A204.1 (cell line): ENCODE measurements at regions not wholly inside any gene's neighbourhood (a gene's known extent, or its start where the extent isn't known, plus 50 kb on each side); places are given as distances from the start of the nearest gene placed in this dataset.
"Not testable (repeated sequence)": the region's sequence is repeated elsewhere in the genome, so short reads cannot be mapped to it uniquely, and the experiment has no call there.

Experiments
- FAIRE-seq: peaks from 2 replicates; lab custom pipeline; 2012; peaks lifted over from hg19 to GRCh38; lab: Jason Lieb, UNC

DNA sequence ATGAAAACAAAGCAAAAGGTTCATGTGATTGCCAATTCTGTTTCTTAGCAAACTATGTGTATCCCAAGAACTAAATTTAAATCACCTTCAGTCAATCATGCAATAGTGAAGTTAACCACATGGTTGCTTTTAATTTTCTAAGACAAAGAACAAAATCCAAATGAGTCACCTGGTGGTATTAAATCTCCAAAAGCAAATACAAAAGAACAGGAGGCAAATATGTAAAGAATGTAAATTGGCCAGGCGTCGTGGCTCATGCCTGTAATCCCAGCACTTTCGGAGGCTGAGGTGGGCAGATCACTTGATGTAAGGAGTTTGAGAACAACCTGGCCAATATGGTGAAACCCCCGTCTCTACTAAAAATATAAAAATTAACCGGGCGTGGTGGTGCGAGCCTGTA lies 54.2 kb upstream of the PIK3R4 start:
- no peak for FAIRE-seq

DNA sequence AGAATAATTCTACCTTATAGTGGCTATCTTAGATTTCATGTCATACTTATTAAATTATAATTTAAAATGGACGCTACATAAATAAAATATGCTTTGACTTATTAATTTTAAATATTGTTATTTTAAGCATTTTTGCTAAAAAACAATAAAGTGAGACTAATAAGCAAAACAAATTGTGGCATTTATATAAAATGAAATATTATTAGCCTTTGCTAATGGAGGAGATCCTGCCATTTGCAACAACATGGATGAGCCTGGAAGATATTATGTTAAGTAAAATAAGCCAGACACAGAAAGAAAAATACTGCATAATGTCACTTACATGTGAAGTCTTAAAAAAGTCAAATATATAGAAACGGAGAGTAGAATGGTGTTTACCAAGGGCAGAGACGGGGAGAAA lies 54.8 kb upstream of the PIK3R4 start:
- peak; percentile 40 for FAIRE-seq

DNA sequence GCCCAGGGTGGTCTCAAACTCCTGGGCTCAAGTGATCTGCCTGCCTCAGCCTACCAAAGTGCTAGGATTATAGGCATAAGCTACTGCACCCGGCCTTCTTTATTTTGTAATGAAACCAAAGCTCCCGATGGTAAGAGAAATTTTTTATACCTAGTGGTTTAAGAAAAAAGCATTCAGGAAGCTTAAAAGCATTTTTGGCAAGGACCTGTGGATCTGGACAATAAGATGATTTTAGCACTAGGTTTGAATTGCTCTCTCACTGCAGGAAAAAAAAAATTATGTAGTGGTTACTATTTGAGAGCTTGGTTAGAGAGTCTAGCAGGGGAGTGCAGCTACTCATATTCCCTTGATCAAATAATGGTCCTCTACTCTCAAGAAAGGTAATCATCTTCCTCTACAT lies 64.9 kb upstream of the PIK3R4 start:
- FAIRE-seq = no peak

DNA sequence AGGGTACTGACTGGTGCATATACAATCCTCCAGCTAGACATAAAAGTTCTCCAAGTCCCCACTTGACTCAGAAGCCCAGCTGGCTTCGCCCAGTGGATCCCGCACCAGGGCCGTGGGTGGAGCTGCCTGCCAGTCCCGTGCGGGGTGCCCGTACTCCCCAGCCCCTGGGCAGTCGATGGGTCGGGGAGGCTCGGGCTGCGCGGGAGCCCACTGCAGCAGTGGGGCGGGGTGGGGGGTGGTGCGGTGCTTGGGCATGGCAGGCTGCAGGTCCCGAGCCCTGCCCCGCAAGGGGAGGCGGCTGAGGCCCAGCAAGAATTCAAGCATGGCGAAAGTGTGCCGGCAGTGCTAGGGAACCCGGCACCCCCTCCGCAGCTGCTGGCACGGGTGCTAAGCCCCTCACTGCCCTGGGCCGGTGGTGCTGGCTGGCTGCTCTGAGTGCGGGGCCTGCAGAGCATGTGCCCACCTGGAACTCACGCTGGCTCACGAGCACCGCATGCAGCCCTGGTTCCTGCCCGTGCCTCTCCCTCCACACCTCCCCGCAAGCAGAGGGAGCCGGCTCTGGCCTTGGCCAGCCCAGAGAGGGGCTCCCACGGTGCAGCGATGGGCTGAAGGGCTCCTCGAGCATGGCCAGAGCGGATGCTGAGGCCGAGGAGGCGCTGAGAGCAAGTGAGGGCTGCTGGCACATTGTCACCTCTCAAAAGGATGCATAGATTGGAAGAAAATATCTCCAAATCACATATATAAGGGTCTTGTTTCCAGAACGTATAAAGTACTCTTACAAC lies 68.3 kb upstream of the PIK3R4 start:
- no peak for FAIRE-seq

DNA sequence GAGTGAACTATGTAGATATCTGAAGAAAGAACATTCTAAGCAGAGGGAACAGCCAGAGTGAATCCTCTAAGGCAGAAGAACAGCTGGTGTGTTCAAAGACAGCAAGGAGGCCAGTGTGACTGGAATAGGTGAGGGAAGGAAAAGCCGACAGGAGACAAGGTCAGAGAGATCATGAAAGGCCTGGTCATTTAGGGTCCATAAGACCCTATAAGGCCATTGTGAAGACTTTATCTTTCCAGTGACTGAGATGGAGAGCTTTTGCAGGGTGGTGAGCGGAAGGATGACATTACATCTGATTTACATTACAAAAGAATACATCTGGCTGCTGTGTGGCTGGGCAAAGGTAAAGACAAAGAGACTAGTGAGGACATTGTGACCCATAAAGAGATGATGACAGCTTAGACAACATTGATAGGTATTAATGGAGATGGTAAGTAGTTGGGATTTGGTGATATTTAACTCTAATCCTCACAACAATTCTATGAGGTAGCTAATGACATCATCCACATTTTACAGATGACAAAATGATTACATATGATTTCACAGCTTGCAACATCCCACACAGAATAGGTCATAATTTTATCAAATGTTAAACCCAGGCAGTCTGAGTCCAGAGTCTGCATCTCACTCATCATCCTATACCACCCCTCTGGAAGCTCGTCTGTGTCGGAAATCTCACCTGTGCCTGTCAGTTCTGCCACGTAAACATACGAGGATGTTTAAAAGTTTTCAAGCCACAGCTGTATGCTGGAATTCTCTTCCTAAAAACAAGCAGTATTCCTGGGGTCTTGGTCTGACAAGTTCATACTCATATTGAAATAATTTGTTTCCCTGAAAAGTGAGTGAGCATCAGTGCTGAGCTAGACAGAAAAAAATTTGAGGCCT lies 70.2 kb upstream of the PIK3R4 start:
- no peak for FAIRE-seq

DNA sequence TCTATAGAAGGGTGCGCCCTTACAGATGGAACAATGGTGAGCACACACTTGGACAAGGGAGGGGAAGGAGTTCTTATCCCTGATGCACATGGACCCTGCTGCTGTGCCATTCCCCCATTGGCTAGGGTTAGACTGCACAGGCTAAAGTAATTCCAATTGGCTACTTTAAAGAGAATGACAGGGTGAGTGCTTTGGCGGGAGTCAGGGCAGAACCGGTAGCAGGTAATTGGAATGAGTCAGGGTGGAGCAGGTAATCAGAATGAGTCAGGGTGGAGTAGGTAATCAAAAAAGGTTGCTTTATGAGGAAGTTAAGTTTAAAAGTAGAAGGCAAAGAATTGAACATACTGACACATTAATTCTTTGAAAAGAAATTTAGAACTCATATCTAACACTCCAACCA lies 71.4 kb upstream of the PIK3R4 start:
- FAIRE-seq = not testable (repeated sequence)

DNA sequence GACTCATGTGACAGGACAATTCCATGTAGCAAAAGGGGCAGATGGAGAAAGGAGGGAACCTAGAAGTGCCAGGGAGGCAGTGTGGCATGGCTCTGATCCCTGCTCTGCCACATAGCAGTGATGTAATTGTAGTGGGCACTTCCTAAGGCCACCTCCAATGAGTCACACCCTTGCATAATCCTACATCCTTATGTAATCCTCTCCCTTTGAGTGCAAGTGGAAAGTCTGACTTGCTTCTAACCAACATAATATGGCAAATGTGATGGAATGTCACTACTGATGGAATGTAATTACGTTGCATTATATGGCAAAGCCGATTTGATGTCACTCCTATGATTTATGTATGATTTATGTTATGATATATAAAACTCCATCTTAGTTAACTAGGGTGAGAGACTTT lies 72.9 kb upstream of the ATP2C1 start:
- FAIRE-seq = no peak

DNA sequence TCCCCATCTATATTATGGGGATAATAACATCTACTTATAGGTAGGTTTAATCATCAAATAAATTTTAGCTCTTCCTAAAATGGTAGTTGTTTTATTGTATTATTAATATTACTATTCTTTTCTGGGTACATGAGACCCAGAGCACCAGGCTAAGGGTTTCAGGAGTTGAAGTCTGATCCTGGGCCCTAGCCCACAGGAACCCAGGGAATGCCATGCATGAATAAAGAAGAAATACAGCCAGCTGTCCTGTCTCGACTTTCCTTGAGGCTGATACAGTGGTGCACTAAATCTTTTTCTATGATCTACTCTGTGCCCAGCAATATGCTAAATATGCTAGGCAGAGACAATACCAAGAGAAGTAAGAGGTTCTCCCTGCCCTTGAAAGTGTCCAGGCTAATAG lies 72.1 kb upstream of the ATP2C1 start:
- FAIRE-seq = no peak

DNA sequence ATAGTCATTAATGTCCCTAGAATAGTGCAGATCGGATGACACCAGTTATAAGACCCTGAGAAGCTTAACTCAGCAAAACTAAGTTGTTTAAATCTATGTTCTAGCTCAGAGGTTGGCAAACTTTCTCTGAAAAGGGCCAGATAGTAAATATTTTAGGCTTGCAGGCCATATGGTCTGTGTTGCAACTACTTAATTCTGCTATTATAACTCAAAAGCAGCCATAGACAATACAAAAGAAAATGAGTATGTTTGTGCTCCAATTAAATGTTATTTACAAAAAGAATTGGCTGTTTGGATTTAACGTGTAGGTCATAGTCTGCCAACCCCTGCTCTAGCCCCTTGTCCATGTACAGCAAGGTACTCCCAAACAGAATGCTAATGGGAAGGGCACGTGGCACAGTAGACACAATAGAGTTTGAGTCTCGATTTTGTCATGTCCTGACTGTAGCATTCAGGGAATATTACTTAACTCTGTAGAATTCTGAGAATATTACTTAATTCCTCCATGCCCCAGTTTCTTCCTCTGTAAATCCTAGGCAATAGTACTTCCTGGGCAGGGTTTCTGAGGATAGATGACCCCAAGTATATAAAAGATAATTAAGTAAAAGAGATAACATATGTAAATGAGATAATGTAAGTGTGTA lies 70.5 kb upstream of the ATP2C1 start:
- FAIRE-seq = no peak

DNA sequence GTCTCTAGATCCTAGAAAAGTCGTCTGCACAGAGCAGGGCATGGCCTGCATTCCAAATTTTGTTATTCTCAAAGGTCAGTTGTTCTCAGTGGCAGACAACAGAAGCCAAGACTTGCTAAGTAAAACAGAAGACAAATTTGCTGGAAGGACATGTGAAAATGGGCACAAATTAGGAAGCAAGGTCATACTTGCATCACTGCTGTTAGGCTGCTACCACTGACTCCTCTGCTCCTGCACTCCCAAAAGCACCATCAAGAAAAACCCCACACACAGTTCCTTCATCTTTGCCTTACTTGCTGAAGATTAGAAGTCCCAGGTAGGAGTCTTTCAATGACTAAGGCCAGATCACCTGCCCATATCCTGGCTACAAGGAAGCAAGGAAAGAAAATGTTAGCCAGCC lies 69.9 kb upstream of the ATP2C1 start:
- FAIRE-seq = no peak

DNA sequence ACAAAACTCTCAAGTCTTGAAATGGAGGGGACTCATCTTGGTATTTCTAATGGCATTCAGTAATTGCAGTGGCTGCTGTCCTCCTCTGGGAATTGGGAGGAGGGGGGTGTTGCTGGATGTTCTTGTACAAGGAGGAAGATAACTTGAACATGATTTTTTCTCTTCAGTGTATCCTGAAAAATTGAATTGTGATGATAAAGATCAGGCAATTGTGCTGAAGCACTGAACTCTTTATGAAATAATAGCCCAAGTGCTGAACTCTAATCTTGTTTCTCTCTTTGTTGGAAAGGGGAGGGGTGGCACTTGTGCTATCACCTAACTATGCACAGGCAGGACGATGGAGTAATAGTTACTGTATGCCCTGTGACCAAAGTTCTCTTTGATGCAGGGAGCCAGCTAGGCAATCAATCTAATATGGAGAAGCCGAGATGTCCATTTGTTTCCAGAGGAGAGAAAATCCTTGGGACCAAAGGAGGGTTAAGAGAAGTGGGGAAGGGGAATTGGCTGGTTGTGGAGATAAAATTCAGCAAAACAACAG lies 68.1 kb upstream of the ATP2C1 start:
- FAIRE-seq = no peak

DNA sequence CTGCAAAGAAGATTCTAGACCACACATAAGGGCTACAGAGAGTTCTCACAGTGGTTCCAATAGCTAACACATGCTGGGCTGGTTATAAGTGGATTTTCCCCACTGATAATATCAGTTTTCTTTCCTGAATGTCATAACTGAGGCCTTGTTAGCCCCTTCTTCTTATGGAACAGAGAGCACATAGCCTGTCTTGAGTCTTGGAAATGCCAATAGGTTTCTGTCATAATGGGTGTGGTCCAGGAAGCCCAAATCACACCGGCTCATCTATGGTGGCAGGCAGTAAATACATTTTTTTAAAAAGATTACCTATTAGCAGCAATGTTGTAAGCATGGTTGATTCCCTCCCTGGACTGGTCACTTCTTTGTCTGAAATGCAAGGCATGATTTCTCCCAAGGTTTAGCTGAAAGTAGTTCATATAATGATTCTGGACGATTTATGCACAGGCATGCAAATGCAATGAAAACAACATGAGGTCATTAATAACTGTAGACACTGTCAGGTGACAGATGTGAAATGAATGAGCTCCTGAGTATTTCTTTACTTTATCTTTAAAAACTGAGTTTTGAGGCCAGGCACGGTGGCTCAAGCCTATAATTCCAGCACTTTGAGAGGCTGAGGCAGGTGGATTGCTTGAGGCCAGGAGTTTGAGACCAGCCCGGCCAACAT lies 67.2 kb upstream of the ATP2C1 start:
- no peak for FAIRE-seq

DNA sequence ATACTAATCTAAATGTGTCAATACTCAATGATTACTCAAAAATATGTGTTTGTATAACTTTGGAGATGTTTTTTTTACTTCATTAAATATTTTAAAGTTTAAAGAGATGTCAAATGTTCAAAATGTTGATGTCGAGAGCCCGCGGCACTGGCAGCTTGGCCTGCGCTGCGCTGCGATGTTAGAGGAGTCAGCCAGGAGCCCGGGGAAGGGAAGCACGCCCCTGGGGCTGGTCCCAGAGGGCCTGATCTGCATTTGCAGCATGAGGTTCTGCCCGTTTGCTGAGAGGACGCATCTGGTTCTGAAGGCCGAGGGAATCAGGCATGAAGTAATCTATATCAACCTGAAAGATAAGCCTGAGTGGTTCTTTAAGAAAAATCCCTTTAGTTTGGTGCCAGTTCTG lies 66.4 kb upstream of the ATP2C1 start:
- FAIRE-seq = no peak

DNA sequence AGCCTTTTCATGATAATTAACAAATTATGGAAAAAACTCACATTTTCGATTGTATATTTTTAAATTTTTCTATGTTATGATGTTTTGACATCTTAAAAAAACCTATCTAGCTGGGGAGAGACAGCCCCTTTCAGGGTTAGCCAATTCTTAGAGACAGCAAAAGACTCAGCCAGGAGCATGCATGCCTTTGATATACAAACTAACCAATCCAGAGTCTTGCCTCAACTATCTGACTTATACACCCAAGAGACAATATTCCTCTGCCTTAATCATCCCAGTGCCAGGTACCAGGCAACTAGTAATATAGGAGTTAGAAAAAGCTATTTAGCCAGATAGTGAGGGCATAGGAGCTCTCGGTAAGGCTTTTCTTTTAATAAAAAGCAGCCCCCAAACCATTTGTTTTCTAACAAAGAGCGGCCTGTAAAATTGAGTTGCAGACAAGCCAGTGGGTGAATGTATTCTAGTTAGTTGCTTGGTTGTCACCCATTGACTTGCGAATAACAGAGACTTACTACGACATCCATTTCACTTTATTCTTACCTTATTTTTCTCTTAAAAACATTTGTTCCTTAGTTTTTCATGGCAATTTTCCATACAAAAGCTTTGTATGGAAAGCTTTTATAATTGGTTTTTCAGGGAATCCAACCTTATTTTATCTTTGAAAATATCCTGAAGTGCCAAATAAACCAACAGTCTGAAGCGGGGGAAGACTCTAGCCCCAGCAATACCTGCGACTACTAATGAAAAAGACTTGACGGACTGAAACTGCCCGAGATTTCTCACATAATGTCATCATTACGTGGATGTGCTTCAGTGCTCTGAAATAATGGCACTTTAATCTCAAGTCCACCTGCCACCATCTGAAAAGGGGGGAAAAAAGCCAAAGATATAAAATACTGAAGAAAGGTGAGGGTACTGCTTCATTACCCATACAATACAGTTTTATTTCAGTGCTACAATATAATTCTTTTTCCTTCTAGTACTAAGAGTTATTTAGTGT lies 64.6 kb upstream of the ATP2C1 start:
- FAIRE-seq = no peak

DNA sequence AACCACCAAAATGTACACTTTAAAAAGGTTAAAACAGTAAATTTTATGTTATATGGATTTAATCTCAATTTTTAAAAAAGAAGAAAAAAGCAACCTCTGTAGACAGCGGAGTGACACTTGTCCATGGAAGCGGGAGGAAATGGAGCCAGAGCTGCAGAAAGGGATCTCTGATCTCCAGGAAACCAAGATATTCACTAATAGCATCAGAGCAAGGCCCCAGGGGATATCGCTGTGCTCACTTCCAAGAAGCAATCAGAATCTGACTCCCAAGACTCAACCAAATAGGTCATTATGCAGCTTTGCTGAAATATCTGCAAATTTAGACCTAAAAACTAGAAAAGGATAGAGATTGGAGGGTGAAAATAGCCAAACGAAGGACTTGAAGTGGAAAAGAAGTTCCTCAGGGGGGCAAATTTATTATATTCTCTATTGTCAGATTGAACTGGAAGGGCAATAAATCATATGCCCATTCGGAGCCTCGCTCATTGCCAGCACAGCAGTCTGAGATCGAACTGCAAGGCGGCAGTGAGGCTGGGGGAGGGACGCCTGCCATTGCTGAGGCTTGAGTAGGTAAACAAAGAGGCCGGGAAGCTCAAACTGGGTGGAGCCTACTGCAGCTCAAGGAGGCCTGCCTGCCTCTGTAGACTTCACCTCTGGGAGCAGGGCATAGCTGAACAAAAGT lies 62.0 kb upstream of the ATP2C1 start:
- no peak for FAIRE-seq

DNA sequence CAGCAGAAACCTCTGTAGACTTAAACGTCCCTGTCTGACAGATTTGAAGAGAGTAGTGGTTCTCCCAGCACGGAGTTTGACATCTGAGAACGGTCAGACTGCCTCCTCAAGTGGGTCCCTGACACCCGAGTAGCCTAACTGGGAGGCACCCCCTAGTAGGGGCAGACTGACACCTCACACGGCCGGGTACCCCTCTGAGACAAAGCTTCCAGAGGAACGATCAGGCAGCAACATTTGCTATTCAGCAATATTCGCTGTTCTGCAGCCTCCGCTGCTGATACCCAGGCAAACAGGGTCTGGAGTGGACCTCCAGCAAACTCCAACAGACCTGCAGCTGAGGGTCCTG lies 61.5 kb upstream of the ATP2C1 start:
- not testable (repeated sequence) for FAIRE-seq

DNA sequence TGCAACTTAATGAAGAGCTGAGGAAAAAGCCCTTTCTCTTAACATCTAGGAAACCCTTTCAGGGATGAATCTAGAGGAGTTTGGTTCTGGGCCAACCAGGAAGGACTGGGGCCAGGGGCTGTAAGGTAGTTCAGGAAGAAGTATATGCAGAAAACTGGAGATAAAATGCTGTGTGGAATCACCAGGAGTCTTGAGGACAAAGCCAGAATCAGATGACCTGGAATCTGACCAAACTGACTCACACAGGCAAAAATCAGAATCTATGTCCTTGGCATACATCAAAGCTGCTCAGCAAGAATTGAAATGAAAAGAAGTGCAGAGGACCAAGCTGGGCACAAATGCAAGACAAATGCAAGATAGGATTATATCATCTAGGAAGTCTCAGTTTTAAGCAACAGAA lies 59.4 kb upstream of the ATP2C1 start:
- no peak for FAIRE-seq

DNA sequence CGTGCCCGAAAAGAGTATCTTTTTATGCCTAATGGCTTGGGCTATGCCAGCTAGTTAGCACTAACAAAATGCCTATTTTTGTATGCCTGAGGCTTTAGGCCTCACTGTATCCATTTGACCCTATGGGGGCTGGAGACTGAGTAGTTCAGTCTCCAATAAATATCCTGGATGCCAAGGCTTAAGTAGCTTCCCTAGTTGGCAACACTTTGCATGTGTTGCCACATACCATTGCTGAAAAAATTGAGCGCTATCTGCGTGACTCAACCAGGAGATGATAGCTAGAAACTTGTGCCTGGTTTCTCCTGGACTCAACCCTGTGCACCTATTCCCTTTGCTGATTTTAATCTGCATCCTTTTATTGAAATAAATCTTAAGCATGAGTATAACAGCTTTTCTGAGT lies 58.4 kb upstream of the ATP2C1 start:
- no peak for FAIRE-seq

DNA sequence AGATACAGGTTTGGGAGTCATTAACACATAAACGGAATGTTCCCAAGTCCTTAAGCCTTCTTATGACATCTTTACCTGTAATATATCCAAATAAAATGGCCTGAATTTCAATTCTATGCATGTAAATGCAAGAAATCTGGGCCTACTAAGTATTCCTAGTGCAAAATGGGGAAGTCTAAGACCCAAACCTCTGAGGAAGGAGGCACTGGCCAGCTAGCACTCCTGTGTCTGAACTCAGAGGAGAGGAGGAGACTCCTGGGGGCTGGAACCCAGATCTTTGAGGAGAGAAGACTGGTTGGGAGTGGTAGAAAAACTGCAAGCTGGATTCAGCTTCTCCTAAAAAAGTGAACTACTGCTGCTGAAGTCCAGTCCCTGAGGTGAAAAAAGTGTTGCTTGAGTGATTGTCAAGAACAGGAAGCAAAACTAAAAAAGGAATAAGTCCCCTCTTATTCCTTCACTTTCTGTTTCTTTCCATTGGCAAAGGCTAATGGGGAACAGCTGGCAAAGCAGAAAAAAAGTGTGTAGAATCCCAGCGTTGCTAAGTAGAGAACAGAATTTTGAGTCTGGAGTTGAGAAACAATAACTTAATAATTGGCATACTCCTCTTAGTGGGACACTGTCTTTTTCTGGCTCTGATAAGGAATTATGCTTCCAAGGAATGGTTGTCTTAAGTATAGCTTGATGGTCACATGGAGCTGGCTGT lies 54.8 kb upstream of the ATP2C1 start:
- no peak for FAIRE-seq

DNA sequence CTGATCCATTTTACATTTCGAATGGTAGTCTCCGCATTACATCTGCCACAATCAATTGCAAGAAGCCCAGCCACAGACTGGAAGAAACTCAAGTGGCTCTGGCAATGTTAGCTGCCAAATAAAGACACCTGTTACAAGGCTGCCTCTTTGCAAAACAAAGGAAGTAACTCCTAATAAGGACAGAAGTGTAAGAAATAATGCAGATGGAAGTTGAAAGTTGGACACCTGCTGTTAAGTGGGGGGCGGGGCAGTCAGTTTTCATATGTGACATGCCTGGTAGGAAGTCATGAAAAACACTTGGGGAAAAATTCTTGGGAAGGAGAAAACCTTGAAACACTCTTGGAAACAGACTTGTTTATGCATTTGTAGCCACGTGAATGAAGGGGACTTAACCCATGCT lies 54.1 kb upstream of the ATP2C1 start:
- no peak for FAIRE-seq
